ENCODE measurements at regions not wholly inside any gene's neighbourhood (a gene's known extent, or its start where the extent isn't known, plus 50 kb on each side); places are given as distances from the start of the nearest gene placed in this dataset.

GRCh38 chr6:147137986-147138385, 66.2 kb upstream of the STXBP5 start:
- Histone ChIP-seq H3K27me3 (no peaks in the 10 kb centered on the region), H3K27ac (replicated peaks in 1 of 4) (no peak overlapping the region), H3K36me3 (no peaks in the 10 kb centered on the region), H3K4me1 (no peaks in the 10 kb centered on the region), H3K9me3 (peaks cover 0 to under 1% (median 0%) of the 10 kb centered on the region in 4 donors), H3K4me3 (no peak overlapping the region)
- TF ChIP-seq EP300 (IDR thresholded peaks at IDR 0.05) (no peak), POLR2A (IDR thresholded peaks at IDR 0.05; ENCODE audit: low read depth) (no peak), POLR2AphosphoS5 (IDR thresholded peaks at IDR 0.05) (no peak)
- TF ChIP-seq, protein P1, sequence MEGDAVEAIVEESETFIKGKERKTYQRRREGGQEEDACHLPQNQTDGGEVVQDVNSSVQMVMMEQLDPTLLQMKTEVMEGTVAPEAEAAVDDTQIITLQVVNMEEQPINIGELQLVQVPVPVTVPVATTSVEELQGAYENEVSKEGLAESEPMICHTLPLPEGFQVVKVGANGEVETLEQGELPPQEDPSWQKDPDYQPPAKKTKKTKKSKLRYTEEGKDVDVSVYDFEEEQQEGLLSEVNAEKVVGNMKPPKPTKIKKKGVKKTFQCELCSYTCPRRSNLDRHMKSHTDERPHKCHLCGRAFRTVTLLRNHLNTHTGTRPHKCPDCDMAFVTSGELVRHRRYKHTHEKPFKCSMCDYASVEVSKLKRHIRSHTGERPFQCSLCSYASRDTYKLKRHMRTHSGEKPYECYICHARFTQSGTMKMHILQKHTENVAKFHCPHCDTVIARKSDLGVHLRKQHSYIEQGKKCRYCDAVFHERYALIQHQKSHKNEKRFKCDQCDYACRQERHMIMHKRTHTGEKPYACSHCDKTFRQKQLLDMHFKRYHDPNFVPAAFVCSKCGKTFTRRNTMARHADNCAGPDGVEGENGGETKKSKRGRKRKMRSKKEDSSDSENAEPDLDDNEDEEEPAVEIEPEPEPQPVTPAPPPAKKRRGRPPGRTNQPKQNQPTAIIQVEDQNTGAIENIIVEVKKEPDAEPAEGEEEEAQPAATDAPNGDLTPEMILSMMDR (IDR thresholded peaks at IDR 0.05), result no peak
- DNase-seq (ENCODE audit: extremely low spot score), result no peak
- intact Hi-C loops (cut with DNase I), result no loop called here
- WGBS, result 78% methylated on average over 4 of the region's 4 CpGs

DNA sequence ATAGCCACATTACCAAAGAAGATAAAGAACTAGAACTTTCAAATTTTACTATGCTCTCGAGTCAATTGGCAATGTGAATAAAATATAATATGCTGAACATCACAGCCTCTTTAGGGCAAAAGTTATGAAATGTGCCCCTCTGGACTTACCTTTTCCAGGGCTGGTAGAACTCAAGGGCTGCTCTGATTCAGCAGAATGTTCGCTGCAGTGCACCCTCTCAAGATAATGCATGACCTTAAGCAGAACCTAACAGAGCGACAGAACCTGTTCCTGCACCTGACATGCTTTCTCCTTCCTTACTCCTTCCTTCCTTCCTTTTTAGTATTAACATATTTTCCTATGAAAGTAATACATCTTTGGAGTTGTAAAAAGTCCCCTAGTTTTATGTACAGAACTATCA, 65.4 kb upstream of the STXBP5 start:
- TF ChIP-seq POLR2A (IDR thresholded peaks at IDR 0.05; ENCODE audit: low read depth) (no peak), POLR2AphosphoS5 (IDR thresholded peaks at IDR 0.05) (no peak), EP300 (IDR thresholded peaks at IDR 0.05) (no peak)
- TF ChIP-seq, protein P1 (IDR thresholded peaks at IDR 0.05), result no peak
- H3K27ac ChIP-seq (replicated peaks in 1 of 4), result no peak overlapping the region
- H3K4me1 ChIP-seq, result no peaks in the 10 kb centered on the region
- H3K36me3 ChIP-seq, result no peaks in the 10 kb centered on the region
- no peak for DNase-seq (ENCODE audit: extremely low spot score)
- H3K27me3 ChIP-seq, result no peaks in the 10 kb centered on the region
- 79% methylated on average over 3 of the region's 3 CpGs for WGBS
- peaks cover 0 to 3% (median 0%) of the 10 kb centered on the region in 4 donors for H3K9me3 ChIP-seq
- intact Hi-C loops (cut with DNase I), result no loop called here
- H3K4me3 ChIP-seq, result no peak overlapping the region

GRCh38 chr6:147141711-147142308, 62.4 kb upstream of the STXBP5 start:
- WGBS, result 100% methylated on average over 1 of the region's 1 CpG
- intact Hi-C loops (cut with DNase I), result no loop called here
- Histone ChIP-seq H3K4me3 (no peak overlapping the region), H3K27me3 (no peaks in the 10 kb centered on the region), H3K9me3 (peaks cover 0 to 3% (median 0%) of the 10 kb centered on the region in 4 donors), H3K4me1 (no peaks in the 10 kb centered on the region), H3K27ac (replicated peaks in 1 of 4) (no peak overlapping the region), H3K36me3 (no peaks in the 10 kb centered on the region)
- TF ChIP-seq POLR2A (IDR thresholded peaks at IDR 0.05; ENCODE audit: low read depth) (no peak), POLR2AphosphoS5 (IDR thresholded peaks at IDR 0.05) (no peak), EP300 (IDR thresholded peaks at IDR 0.05) (no peak)
- TF ChIP-seq, protein P1 (IDR thresholded peaks at IDR 0.05), result no peak
- DNase-seq (ENCODE audit: extremely low spot score), result no peak

DNA sequence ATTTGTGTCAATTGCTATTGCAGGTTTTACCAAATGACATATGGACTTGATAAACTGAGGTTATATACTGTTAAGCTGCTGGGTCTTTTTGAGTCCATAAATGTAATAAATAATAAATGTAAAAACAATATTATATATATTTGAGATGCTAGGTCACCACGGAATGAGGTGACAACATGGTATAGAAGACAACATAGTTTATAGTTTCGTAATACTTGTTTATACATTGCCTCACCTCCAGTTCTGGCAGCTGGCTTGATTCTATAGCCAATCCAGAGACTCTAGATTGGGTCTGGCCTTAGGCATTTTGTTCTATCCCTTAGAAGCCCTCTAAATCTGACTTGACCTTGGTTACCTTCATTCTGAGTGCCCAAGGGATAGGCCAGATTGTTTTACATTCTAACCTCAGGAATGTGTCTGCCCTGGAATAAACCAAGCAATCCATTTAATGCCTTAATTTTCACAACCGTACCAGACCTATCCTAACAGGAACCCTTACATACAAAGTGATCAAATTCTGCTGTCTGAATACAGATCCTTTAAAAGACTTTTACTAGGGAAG, 61.5 kb upstream of the STXBP5 start:
- TF ChIP-seq, protein P1 (IDR thresholded peaks at IDR 0.05), result no peak
- TF ChIP-seq POLR2AphosphoS5 (IDR thresholded peaks at IDR 0.05) (no peak), POLR2A (IDR thresholded peaks at IDR 0.05; ENCODE audit: low read depth) (no peak), EP300 (IDR thresholded peaks at IDR 0.05) (no peak)
- H3K9me3 ChIP-seq, result peaks cover 0 to 3% (median 0%) of the 10 kb centered on the region in 4 donors
- no peak overlapping the region for H3K4me3 ChIP-seq
- 71% methylated on average over 3 of the region's 3 CpGs for WGBS
- H3K36me3 ChIP-seq, result no peaks in the 10 kb centered on the region
- H3K27ac ChIP-seq (replicated peaks in 1 of 4), result no peak overlapping the region
- intact Hi-C loops (cut with DNase I), result no loop called here
- H3K27me3 ChIP-seq, result no peaks in the 10 kb centered on the region
- no peak for DNase-seq (ENCODE audit: extremely low spot score)
- no peaks in the 10 kb centered on the region for H3K4me1 ChIP-seq

DNA sequence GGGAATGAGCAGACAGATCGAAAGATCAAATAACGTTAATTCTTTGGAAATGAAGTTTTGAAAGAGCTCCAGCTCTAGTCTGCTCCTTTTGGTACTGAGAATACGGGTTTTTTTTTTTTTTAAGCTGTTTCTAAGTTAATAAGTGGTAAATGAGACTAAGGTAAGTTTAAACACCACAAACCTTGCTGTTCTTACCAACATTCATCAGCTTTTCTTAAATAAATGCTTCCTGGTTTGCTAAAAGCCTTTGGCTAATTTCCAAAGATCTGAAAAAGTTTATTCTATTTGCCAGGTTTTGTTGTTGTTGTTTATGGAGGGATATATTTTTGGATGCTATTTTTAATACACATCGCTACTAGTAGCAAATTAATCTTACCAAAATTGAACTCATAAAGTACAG, 55.1 kb upstream of the STXBP5 start:
- intact Hi-C loops (cut with DNase I), result no loop called here
- H3K36me3 ChIP-seq, result no peaks in the 10 kb centered on the region
- H3K27me3 ChIP-seq, result no peaks in the 10 kb centered on the region
- WGBS, result 89% methylated on average over 4 of the region's 4 CpGs
- no peaks in the 10 kb centered on the region for H3K9me3 ChIP-seq
- no peaks in the 10 kb centered on the region for H3K4me1 ChIP-seq
- no peak overlapping the region for H3K27ac ChIP-seq (replicated peaks in 1 of 4)
- no peak for DNase-seq (ENCODE audit: extremely low spot score)
- TF ChIP-seq EP300 (IDR thresholded peaks at IDR 0.05) (no peak), POLR2AphosphoS5 (IDR thresholded peaks at IDR 0.05) (no peak), POLR2A (IDR thresholded peaks at IDR 0.05; ENCODE audit: low read depth) (no peak)
- TF ChIP-seq, protein P1 (IDR thresholded peaks at IDR 0.05), result no peak
- H3K4me3 ChIP-seq, result no peak overlapping the region
